Right lobe of liver (tissue), 6 donors: ENCODE measurements at regions not wholly inside any gene's neighbourhood (a gene's known extent, or its start where the extent isn't known, plus 50 kb on each side); places are given as distances from the start of the nearest gene placed in this dataset.

Source experiments
- ATAC-seq, 4 donors: fragments of 200-7000 bp; cut with Tn5 transposase; one replicate each; pipeline ENCODE4 v1.9.1; 2020; ENCODE audit warnings: mild to moderate bottlenecking in 4 of 4, moderate library complexity in 4 of 4
- DNase-seq, 3 donors: peaks; one replicate each; pipeline ENCODE4 v3.0.0-alpha.2; 2020
- H3K27ac ChIP-seq, 3 donors: fragments of 200-600 bp; one replicate each; pipeline ENCODE4 v1.8.0; 2022
- H3K27me3 ChIP-seq, 2 donors: fragments of 200-600 bp; one replicate each; pipeline ENCODE4 v1.8.0; 2022
- H3K36me3 ChIP-seq, 4 donors: fragments of 200-600 bp; sonication (generic) in 1 of 4; one replicate each; pipeline versions ENCODE4 v1.5.1 to v1.8.0; 2017 to 2022; ENCODE audit warnings: control low read depth in 1 of 4
- H3K4me1 ChIP-seq, 4 donors: fragments of 200-600 bp; sonication (generic) in 1 of 4; one replicate each; pipeline versions ENCODE4 v1.5.1 to v1.8.0; 2017 to 2022; ENCODE audit warnings: control low read depth in 1 of 4
- H3K4me3 ChIP-seq, 3 donors: fragments of 200-600 bp; one replicate each; pipeline ENCODE4 v1.8.0; 2022
- H3K9me3 ChIP-seq, 4 donors: fragments of 200-600 bp; sonication (generic) in 1 of 4; one replicate each; pipeline versions ENCODE4 v1.5.1 to v1.8.0; 2017 to 2022; ENCODE audit warnings: control low read depth in 1 of 4
- POLR2A ChIP-seq: fragments of 450-650 bp; IDR thresholded peaks from one replicate; pipeline ENCODE4 v1.6.1; 2017; ENCODE audit warnings: antibody characterized with exemption, mild to moderate bottlenecking
- WGBS: methylation state at CpG from one replicate; pipeline ENCODE4 v1.1.6; 2018; ENCODE audit warnings: low coverage, low lambda C conversion rate; ENCODE audit not compliant: insufficient coverage; ENCODE audit errors: missing lambda C conversion rate; 5-methylcytosine and 5-hydroxymethylcytosine counted together
- intact Hi-C, 2 donors: fragments of 100-400 bp; cut with DNase I; formaldehyde crosslinking; loops; one replicate each; pipeline versions ENCODE4 v1.11.2 to v1.14.1; 2022
- TF ChIP-seq, protein P1 (sequence below), 4 donors: fragments of 200-600 bp in 3 of 4; fragments of 450-650 bp in 1 of 4; IDR thresholded peaks; one replicate each; pipeline versions ENCODE4 v1.5.1 to v1.8.0; 2016 to 2022; ENCODE audit warnings: antibody characterized with exemption in 4 of 4, mild to moderate bottlenecking in 2 of 4
- donor health status: DM: no; HTN: yes; CAD: no.
- donor health status: DM: no; HTN: no; CAD: no.
- donor health status: DM: no; HTN: no; CAD: no.
- donor health status: DM: no; HTN: yes; CAD: no.
- donor health status: DM: no; HTN: yes; CAD: no.

DNA sequence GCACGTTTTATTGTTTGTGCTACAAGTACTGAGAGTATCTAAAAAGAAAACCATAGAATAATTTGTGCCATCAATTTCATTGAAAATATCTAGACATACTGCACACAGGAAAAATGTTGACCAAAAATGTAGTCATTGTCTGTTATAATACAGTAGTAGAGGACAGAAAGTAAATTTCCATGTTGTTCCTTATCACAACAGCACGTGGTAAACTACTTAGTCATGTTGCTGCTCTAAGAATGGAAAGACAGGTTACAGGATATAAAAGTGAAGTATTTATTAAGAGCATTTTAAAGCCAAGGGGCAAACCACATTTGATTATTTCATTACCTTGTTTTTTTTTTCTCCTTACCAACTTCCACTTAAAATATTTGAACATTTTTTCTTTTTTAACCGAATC is 89.0 kb upstream of the CEP85L start:
- no peaks in the 10 kb centered on the region for H3K9me3 ChIP-seq
- H3K4me1 ChIP-seq, result no peaks in the 10 kb centered on the region
- intact Hi-C loops, result no loop called here
- DNase-seq, result no peak
- no peaks in the 10 kb centered on the region for H3K27me3 ChIP-seq
- no peaks in the 10 kb centered on the region for H3K36me3 ChIP-seq
- H3K27ac ChIP-seq, result no peak overlapping the region
- 47% methylated on average over 3 of the region's 3 CpGs for WGBS
- ATAC-seq, result no peak
- TF ChIP-seq POLR2A, result no peak
- TF ChIP-seq, protein P1, sequence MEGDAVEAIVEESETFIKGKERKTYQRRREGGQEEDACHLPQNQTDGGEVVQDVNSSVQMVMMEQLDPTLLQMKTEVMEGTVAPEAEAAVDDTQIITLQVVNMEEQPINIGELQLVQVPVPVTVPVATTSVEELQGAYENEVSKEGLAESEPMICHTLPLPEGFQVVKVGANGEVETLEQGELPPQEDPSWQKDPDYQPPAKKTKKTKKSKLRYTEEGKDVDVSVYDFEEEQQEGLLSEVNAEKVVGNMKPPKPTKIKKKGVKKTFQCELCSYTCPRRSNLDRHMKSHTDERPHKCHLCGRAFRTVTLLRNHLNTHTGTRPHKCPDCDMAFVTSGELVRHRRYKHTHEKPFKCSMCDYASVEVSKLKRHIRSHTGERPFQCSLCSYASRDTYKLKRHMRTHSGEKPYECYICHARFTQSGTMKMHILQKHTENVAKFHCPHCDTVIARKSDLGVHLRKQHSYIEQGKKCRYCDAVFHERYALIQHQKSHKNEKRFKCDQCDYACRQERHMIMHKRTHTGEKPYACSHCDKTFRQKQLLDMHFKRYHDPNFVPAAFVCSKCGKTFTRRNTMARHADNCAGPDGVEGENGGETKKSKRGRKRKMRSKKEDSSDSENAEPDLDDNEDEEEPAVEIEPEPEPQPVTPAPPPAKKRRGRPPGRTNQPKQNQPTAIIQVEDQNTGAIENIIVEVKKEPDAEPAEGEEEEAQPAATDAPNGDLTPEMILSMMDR (IDR thresholded peaks at IDR 0.05), result no peak
- H3K4me3 ChIP-seq, result no peak overlapping the region

DNA sequence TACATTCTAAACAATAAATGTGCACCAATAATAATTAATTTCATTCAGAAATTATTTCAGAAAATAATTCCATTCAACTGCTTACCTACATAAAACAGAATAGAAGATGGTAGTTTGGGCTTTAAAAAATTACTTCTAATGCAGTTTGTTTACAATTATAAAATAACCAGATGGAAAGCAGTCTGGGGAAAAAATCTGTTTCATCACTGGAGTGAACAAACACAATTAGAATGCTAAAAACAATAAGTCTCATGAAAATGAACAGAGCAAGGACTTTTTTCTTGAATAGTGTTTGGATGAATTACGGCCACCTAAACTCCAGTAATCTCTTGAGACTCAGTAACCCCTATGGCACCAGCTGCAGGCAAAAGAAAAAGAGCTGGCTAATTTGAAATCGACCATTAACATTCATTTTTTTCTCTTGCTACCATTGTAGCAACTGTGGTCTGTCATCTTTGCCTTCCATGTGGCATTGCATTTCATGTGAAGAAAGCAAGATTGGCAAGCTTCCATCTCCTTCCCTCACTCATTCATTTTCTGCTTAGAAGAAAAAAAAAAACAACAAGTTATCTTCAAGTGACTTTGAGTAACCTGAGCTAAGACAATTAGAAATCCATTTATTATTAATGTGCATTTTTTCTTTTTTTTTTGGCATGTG is 88.4 kb upstream of the CEP85L start:
- H3K4me1 ChIP-seq, result no peaks in the 10 kb centered on the region
- H3K36me3 ChIP-seq, result no peaks in the 10 kb centered on the region
- no peaks in the 10 kb centered on the region for H3K27me3 ChIP-seq
- intact Hi-C loops, result no loop called here
- no peak overlapping the region for H3K27ac ChIP-seq
- DNase-seq (no peak), ATAC-seq (no peak)
- H3K9me3 ChIP-seq, result no peaks in the 10 kb centered on the region
- no peak overlapping the region for H3K4me3 ChIP-seq
- WGBS, result 75% methylated on average over 2 of the region's 2 CpGs
- TF ChIP-seq POLR2A, result no peak
- TF ChIP-seq, protein P1 (IDR thresholded peaks at IDR 0.05), result no peak

DNA sequence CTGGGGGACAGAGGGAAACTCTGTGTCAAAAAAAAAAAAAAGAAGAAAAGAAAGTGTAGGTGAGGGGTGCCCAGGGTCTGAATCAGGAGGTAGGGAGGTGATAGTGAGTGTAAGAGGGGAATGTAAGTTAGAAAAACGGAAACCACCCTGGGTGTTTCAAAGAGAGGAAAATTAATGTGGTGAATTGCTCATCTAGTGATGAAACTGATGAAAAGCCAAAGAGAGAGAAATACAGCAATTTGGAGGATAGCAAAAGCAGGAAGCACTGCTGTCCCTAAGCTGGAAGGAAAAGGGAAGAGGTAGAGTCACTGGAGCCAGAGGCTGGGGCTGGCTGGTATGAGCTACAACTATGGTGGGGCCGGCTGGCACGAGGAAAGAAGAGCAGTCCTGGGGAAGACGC is 85.0 kb upstream of the CEP85L start:
- WGBS, result 91% methylated on average over 3 of the region's 4 CpGs
- H3K27ac ChIP-seq, result no peak overlapping the region
- TF ChIP-seq, protein P1 (IDR thresholded peaks at IDR 0.05), result no peak
- no peak for TF ChIP-seq POLR2A
- no peak for DNase-seq
- no peaks in the 10 kb centered on the region for H3K9me3 ChIP-seq
- intact Hi-C loops, result no loop called here
- no peaks in the 10 kb centered on the region for H3K4me1 ChIP-seq
- no peaks in the 10 kb centered on the region for H3K36me3 ChIP-seq
- no peak overlapping the region for H3K4me3 ChIP-seq
- no peaks in the 10 kb centered on the region for H3K27me3 ChIP-seq
- no peak for ATAC-seq

DNA sequence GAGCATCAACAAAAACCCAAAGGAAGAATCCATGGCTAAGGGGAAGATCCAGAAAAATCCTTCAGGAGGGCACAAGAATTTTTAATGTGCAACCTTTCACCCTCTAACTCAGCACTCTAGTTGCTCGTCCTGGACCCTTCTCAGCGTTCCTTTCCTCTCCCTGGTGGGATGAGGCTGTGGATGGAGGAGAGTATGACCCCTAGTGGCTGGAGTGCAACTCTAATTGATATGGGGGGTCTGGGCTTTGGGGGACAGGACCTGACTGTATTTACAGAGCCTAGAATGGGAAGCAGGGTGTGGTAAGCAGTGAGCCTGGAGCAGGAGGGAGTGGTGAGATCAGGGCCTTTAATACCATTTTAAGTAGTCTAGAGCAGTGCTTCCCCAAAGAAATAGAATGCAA is 83.9 kb upstream of the CEP85L start:
- H3K4me1 ChIP-seq, result no peaks in the 10 kb centered on the region
- 43% methylated on average over 2 of the region's 2 CpGs for WGBS
- intact Hi-C loops, result no loop called here
- no peaks in the 10 kb centered on the region for H3K9me3 ChIP-seq
- no peak overlapping the region for H3K27ac ChIP-seq
- DNase-seq (no peak), ATAC-seq (peak in 1 of 4 donors; percentile 30)
- no peaks in the 10 kb centered on the region for H3K36me3 ChIP-seq
- H3K4me3 ChIP-seq, result no peak overlapping the region
- no peaks in the 10 kb centered on the region for H3K27me3 ChIP-seq
- TF ChIP-seq, protein P1 (IDR thresholded peaks at IDR 0.05), result peak in 3 of 4 donors; percentile 9 to 30 (median 25)
- TF ChIP-seq POLR2A, result no peak
